Testis (tissue), 2 donors: ENCODE measurements at regions not wholly inside any gene's neighbourhood (a gene's known extent, or its start where the extent isn't known, plus 50 kb on each side); places are given as distances from the start of the nearest gene placed in this dataset.

Experiments used
- POLR2A ChIP-seq: fragments of 450-650 bp; IDR thresholded peaks from one replicate; pipeline ENCODE4 v1.6.1; 2017; ENCODE audit warnings: antibody characterized with exemption, mild to moderate bottlenecking, moderate library complexity
- TF ChIP-seq, protein P1 (sequence below), 3 experiments: fragments of 450-650 bp in 2 of 3; fragments of 200-600 bp in 1 of 3; sonication (generic) in 1 of 3; IDR thresholded peaks; one replicate each; pipeline ENCODE4 v1.5.1; 2016 to 2019; ENCODE audit warnings: antibody characterized with exemption in 3 of 3, mild to moderate bottlenecking in 2 of 3, moderate library complexity in 1 of 3

DNA sequence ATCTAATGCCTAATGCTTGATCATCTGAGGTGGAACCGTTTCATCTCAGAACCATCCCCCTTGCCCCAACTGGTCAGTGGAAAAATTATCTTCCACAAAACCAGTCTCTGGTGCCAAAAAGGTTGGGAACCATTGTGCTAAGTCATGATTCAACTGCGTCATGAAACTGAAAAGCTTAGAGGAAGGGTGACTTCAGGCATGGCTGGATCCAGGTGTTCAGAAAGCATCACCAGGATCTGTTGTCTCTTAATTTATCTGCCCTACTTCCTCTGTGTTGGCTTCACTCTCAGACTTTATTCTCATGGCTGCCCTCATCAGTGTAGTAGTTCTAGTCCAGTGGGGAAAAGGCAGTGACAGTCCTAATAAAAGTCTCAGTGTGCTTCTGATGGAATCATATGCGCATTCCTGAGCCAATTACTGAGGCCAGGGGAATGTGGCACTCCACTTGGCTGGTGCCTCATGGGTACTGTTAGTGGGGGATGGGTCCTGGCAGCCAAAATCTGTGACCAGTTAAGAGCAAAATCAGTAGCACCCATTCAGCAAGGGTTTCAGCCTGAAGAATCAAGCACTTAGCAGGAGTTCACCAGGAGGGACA is 110.3 kb downstream of the WNT5A start:
- no peak for TF ChIP-seq POLR2A
- TF ChIP-seq, protein P1, sequence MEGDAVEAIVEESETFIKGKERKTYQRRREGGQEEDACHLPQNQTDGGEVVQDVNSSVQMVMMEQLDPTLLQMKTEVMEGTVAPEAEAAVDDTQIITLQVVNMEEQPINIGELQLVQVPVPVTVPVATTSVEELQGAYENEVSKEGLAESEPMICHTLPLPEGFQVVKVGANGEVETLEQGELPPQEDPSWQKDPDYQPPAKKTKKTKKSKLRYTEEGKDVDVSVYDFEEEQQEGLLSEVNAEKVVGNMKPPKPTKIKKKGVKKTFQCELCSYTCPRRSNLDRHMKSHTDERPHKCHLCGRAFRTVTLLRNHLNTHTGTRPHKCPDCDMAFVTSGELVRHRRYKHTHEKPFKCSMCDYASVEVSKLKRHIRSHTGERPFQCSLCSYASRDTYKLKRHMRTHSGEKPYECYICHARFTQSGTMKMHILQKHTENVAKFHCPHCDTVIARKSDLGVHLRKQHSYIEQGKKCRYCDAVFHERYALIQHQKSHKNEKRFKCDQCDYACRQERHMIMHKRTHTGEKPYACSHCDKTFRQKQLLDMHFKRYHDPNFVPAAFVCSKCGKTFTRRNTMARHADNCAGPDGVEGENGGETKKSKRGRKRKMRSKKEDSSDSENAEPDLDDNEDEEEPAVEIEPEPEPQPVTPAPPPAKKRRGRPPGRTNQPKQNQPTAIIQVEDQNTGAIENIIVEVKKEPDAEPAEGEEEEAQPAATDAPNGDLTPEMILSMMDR (IDR thresholded peaks at IDR 0.05): no peak
